Central memory CD8-positive, alpha-beta T cell (primary cell): ENCODE measurements at regions not wholly inside any gene's neighbourhood (a gene's known extent, or its start where the extent isn't known, plus 50 kb on each side); places are given as distances from the start of the nearest gene placed in this dataset.

Experiments used
- ATAC-seq: fragments of 150-1000 bp; cut with Tn5 transposase; replicated peaks from 2 replicates; pipeline ENCODE4 v1.10.0; 2022; ENCODE audit warnings: mild to moderate bottlenecking, moderate FRiP score, moderate number of reproducible peaks; ENCODE audit not compliant: poor library complexity, severe bottlenecking; ENCODE audit errors: extremely low read depth
- DNase-seq, 2 donors: peaks; one replicate each; pipeline ENCODE4 v3.0.0; 2021; ENCODE audit warnings: low spot score in 2 of 2
- H3K27ac Mint-ChIP-seq: one replicate; pipeline ENCODE4 v1.8.0; 2022; ENCODE audit warnings: low read depth, mild to moderate bottlenecking, moderate library complexity, mixed read lengths
- H3K27me3 Mint-ChIP-seq: one replicate; pipeline ENCODE4 v1.8.0; 2022; ENCODE audit warnings: mixed read lengths
- H3K36me3 Mint-ChIP-seq: one replicate; pipeline ENCODE4 v1.8.0; 2022; ENCODE audit warnings: mild to moderate bottlenecking, moderate library complexity, mixed read lengths; ENCODE audit not compliant: insufficient read depth
- H3K4me1 Mint-ChIP-seq: one replicate; pipeline ENCODE4 v1.8.0; 2022; ENCODE audit warnings: mixed read lengths
- H3K4me3 Mint-ChIP-seq: one replicate; pipeline ENCODE4 v1.8.0; 2022; ENCODE audit warnings: mild to moderate bottlenecking, moderate library complexity, mixed read lengths
- H3K9me3 Mint-ChIP-seq: one replicate; pipeline ENCODE4 v1.8.0; 2022; ENCODE audit warnings: mixed read lengths

GRCh38 chr7:148521271-148521670, 69.3 kb upstream of the C7orf33 start:
- H3K9me3 Mint-ChIP-seq, result no peaks in the 10 kb centered on the region
- no peaks in the 10 kb centered on the region for H3K36me3 Mint-ChIP-seq
- ATAC-seq, result no peak
- DNase-seq, result no peak
- no peak overlapping the region for H3K4me3 Mint-ChIP-seq
- no peak overlapping the region for H3K27ac Mint-ChIP-seq
- no peaks in the 10 kb centered on the region for H3K4me1 Mint-ChIP-seq
- peaks cover 69% of the 10 kb centered on the region for H3K27me3 Mint-ChIP-seq

GRCh38 chr7:148523550-148523949, 67.0 kb upstream of the C7orf33 start:
- peaks cover 8% of the 10 kb centered on the region for H3K4me1 Mint-ChIP-seq
- ATAC-seq, result no peak

DNA sequence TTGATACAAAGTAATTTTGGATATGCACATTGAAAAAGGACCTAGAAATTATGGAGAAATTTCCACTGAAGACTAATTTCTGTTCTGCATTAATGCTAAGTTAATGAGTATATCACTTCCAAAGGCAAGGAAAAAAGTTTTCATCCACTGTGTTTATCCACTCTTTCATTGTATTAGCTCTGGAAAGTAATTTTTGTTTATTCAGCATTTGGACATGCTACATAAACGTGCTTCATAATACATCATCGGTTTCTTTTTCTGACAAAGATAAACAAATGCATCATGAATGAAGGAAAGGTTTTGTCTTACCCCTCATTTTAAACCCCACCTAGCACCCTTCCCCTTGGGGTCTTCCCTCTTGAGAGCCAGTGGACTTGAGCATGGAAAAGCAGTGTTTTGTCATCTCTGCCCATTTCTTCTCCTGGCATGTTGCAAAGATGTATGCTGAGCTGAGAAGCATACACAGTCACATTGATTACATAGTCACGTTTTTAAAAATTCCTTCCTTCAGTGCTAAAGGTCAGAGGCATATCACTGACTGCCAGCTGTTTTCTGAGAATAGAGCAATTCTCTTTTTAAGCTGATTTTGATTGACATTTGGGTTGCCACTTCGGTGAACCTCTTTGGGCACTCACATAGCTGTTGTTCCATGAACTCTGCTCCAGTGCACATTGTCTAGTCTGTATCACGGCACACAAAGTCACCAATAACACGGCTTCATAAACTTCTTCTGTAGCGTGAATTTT, 65.9 kb upstream of the C7orf33 start:
- Mint-ChIP-seq H3K36me3 (peaks cover 1% of the 10 kb centered on the region), H3K4me3 (no peak overlapping the region)

More at GRCh38 chr7:148523550-148523949, 67.0 kb upstream of the C7orf33 start:
- Mint-ChIP-seq H3K4me3 (no peak overlapping the region), H3K27me3 (peaks cover 75% of the 10 kb centered on the region), H3K36me3 (no peaks in the 10 kb centered on the region), H3K9me3 (no peaks in the 10 kb centered on the region), H3K27ac (no peak overlapping the region)
- DNase-seq, result no peak

DNA sequence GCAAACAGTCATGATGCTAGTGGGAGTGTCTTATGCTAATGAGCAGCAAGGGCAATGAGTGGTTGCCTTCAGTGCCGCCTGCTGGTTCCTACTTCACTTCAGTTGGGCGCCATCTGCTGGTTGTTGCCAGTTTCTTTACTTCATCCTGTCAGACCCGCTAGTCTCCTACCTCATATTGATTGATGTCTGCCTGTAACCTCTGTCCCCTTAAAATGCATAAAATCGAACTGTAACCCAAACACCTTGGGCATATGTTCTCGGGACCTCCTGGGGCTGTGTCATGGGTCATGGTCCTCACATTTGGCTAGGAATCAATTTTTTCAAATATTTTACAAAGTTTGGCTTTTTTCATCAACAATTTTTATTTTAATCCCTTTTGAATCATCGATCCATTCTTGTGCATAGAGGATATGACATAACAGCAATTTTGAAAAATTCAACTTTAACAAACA, 62.8 kb upstream of the C7orf33 start:
- Mint-ChIP-seq H3K36me3 (peaks cover 1% of the 10 kb centered on the region), H3K27me3 (peaks cover 68% of the 10 kb centered on the region), H3K9me3 (no peaks in the 10 kb centered on the region), H3K4me3 (no peak overlapping the region), H3K4me1 (peaks cover 8% of the 10 kb centered on the region), H3K27ac (no peak overlapping the region)
- ATAC-seq (peak; percentile 98), DNase-seq (peak; percentile 72 to 74)

More for the DNA sequence above, 65.9 kb upstream of the C7orf33 start:
- H3K27ac Mint-ChIP-seq, result no peak overlapping the region
- peaks cover 77% of the 10 kb centered on the region for H3K27me3 Mint-ChIP-seq
- DNase-seq (no peak), ATAC-seq (no peak)
- peaks cover 8% of the 10 kb centered on the region for H3K4me1 Mint-ChIP-seq
- no peaks in the 10 kb centered on the region for H3K9me3 Mint-ChIP-seq

DNA sequence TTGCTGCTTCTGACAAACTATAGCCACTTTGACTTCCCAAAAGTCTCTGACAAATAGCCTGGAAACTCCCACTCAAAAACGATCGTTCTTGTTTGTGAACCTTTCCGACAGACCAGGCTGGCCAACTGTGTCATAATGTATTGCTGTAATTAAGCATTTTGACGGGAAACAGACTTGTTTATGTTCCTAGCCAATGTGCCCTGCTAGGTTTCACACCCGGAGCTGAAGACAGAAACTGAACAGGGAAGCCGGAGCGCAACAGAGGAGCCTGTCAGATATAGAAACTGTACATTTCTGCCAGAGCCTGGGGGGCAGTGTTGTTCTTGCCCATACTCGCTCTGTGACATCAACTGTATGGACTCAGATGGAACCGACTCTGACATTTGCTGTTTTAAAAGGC, 55.3 kb upstream of the C7orf33 start:
- Mint-ChIP-seq H3K27ac (no peak overlapping the region), H3K27me3 (peaks cover 33% of the 10 kb centered on the region), H3K36me3 (no peaks in the 10 kb centered on the region), H3K4me3 (peak overlapping the region; percentile 41), H3K9me3 (no peaks in the 10 kb centered on the region), H3K4me1 (peaks cover 7% of the 10 kb centered on the region)
- ATAC-seq (peak; percentile 56), DNase-seq (no peak)

GRCh38 chr7:148537435-148537834, 53.1 kb upstream of the C7orf33 start:
- ATAC-seq, result no peak
- no peak for DNase-seq
- peaks cover 7% of the 10 kb centered on the region for H3K4me1 Mint-ChIP-seq
- H3K27ac Mint-ChIP-seq, result no peak overlapping the region
- no peak overlapping the region for H3K4me3 Mint-ChIP-seq
- H3K27me3 Mint-ChIP-seq, result peaks cover 11% of the 10 kb centered on the region
- no peaks in the 10 kb centered on the region for H3K36me3 Mint-ChIP-seq
- no peaks in the 10 kb centered on the region for H3K9me3 Mint-ChIP-seq

DNA sequence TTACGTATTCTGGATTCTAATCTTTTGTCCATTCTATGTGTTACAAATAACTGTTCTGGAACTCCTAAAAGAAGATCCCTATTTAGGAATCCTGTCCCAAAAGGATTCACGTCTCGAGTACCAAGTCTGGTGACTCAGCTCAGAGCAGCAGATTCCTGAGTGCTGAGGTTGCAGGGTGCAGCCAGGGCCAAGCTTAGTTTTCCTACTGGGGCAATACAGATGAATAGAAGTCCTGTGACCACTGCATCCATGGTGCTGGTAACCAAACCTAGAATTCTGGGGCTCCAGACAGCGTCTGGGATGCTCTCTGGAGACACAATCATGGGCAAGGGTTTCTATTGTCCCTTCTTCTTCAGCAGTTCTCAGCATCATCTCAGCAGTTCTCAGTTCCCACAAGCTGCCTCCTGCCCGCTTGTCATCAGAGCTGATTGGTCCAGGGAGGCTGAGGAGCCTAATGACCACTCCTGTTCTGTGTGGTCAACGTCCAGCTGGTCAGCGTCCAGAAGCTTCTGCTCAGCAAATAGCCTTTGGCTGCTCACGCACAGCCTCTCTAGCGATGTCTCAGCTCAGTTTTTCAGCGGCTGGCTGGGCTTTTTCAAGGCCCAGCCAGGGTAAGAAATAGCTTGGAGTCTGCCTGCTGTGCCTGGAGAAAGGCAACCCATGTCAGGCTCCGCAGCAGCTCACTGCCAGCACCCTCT, 50.4 kb upstream of the C7orf33 start:
- Mint-ChIP-seq H3K27ac (no peak overlapping the region), H3K27me3 (peaks cover 9% of the 10 kb centered on the region), H3K36me3 (no peaks in the 10 kb centered on the region), H3K4me1 (peaks cover 4% of the 10 kb centered on the region), H3K4me3 (no peak overlapping the region), H3K9me3 (no peaks in the 10 kb centered on the region)
- ATAC-seq (no peak), DNase-seq (no peak)
